Fibroblast of the aortic adventitia (primary cell): ENCODE measurements at regions not wholly inside any gene's neighbourhood (a gene's known extent, or its start where the extent isn't known, plus 50 kb on each side); places are given as distances from the start of the nearest gene placed in this dataset.
"Not testable (repeated sequence)": the region's sequence is repeated elsewhere in the genome, so short reads cannot be mapped to it uniquely, and the experiment has no call there.

Source experiments
- DNase-seq: peaks from one replicate; pipeline ENCODE4 v3.0.0-alpha.2; 2010; ENCODE audit warnings: low read depth
- H3K4me3 ChIP-seq: 2 replicates; pipeline ENCODE4 v1.5.1; 2011; ENCODE audit warnings: low read depth, mild to moderate bottlenecking, control low read depth, low read length, moderate library complexity
- CTCF ChIP-seq: IDR thresholded peaks from 2 replicates; pipeline ENCODE4 v1.5.1; 2011; ENCODE audit warnings: mild to moderate bottlenecking, low read length, control low read depth, inconsistent platforms; ENCODE audit not compliant: insufficient read depth

- H3K4me3 ChIP-seq: no peak overlapping the region
- no peak for DNase-seq
- no peak for TF ChIP-seq CTCF
These were observed 1274.7 kb upstream of the PABPC4L start for GRCh38 chr4:135476272-135476671.

- no peak overlapping the region for H3K4me3 ChIP-seq
- TF ChIP-seq CTCF: no peak
- DNase-seq: no peak
These were observed 1262.7 kb upstream of the PABPC4L start for GRCh38 chr4:135464311-135464710.

DNA sequence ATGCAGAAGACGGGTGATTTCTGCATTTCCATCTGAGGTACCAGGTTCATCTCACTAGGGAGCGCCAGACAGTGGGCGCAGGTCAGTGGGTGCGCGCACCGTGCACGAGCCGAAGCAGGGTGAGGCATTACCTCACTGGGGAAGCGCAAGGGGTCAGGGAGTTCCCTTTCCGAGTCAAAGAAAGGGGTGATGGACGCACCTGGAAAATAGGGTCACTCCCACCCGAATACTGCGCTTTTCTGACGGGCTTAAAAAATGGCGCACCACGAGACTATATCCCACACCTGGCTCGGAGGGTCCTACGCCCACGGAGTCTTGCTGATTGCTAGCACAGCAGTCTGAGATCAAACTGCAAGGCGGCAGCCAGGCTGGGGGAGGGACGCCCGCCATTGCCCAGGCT is 1246.0 kb upstream of the PABPC4L start:
- DNase-seq, H3K4me3 ChIP-seq: not testable (repeated sequence)

GRCh38 chr4:135434936-135435335 is 1233.3 kb upstream of the PABPC4L start:
- no peak for TF ChIP-seq CTCF
- DNase-seq: no peak
- H3K4me3 ChIP-seq: no peak overlapping the region

DNA sequence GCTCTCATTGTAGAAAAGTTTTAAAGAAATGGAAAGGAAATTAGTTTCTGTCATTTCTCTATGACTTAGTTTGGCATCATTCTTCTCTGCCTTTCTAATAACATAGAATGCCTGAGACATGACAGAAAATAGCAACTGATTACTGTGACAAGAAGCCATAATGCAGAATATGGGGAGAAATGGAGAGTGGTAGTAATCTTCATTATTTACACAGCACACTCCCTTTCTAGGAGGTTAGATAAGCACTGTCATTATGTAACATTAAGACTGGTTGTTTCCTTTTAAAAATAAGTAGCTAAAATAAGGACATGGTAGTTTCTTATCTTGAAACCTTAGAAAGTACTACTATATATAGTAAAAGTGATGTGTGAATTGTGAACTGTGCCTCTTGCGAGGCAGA is 1227.9 kb upstream of the PABPC4L start:
- no peak for TF ChIP-seq CTCF
- DNase-seq: no peak

DNA sequence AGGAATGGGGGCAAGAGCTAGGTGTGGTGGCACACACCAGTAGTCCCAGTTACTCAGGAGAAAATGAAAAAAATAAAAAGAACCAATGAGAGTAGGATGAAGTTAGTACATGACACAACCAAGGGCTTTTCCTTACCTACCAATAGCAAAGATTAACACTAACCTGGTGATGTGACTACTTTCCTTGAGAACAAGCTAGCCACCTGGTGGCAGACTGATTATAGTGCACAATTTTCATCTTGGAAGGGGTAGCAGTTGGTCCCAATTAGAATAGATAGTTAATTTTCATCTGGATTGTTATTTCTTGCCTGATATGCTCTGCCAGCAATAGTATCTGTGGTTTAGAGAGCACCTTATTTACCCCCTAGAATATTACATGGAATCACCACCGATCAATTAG is 1216.8 kb upstream of the PABPC4L start:
- no peak overlapping the region for H3K4me3 ChIP-seq
- peak; percentile 4 for DNase-seq
- peak; percentile 22 for TF ChIP-seq CTCF

More for the DNA sequence above, 1227.9 kb upstream of the PABPC4L start:
- no peak overlapping the region for H3K4me3 ChIP-seq

DNA sequence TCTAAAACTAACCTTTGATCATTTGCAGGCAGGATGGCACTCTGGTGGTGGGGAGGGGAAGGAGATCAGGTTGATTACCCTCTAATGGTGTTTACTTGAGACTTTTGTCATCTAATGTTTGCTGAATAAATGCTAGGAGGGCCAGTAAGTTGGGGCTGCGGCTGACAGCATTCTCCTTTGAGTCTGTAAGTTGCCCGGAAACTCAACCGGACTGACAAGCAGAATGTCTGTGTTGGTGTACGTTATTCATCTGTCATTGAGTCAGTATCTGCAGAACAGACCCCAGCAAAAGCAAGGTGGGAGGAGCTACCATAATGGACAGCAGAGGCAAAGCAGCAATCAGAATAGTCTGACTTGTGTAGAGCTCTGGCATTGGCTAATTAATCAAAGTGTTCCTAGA is 1210.6 kb upstream of the PABPC4L start:
- no peak for TF ChIP-seq CTCF
- no peak overlapping the region for H3K4me3 ChIP-seq
- no peak for DNase-seq

GRCh38 chr4:135411251-135411650 is 1209.7 kb upstream of the PABPC4L start:
- no peak for DNase-seq
- H3K4me3 ChIP-seq: no peak overlapping the region
- TF ChIP-seq CTCF: no peak

GRCh38 chr4:135409261-135409660 is 1207.7 kb upstream of the PABPC4L start:
- not testable (repeated sequence) for DNase-seq

More at GRCh38 chr4:135409261-135409660, 1207.7 kb upstream of the PABPC4L start:
- H3K4me3 ChIP-seq: not testable (repeated sequence)
